ENCODE measurements at regions not wholly inside any gene's neighbourhood (a gene's known extent, or its start where the extent isn't known, plus 50 kb on each side); places are given as distances from the start of the nearest gene placed in this dataset.
A peak's percentile ranks its signal among the peaks of the same experiment; 100 is the strongest.

DNA sequence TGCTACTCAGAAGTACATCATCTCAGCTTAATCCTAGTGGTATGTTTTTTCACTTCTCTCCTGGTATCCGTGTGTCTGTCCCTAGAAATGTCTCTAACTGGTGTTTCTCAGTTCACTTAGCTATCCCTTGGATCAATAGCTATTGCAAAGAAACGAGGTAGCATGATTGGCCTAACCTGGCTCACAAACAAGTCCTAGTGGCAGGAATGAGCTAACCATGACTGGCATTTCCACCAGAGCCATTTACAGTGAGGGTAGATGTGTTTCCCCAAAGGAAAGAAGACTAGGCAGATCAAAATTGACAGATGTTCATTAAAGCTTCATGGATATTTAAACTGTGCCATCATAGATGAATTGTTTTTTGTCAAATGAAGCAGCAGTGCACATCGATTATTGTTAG is 82.5 kb downstream of the PALM2AKAP2 start:
- DNase-seq (ENCODE audit: low spot score): no peak
- H3K27ac ChIP-seq: no peak overlapping the region
- H3K4me3 ChIP-seq: no peak overlapping the region
- TF ChIP-seq, protein P1, sequence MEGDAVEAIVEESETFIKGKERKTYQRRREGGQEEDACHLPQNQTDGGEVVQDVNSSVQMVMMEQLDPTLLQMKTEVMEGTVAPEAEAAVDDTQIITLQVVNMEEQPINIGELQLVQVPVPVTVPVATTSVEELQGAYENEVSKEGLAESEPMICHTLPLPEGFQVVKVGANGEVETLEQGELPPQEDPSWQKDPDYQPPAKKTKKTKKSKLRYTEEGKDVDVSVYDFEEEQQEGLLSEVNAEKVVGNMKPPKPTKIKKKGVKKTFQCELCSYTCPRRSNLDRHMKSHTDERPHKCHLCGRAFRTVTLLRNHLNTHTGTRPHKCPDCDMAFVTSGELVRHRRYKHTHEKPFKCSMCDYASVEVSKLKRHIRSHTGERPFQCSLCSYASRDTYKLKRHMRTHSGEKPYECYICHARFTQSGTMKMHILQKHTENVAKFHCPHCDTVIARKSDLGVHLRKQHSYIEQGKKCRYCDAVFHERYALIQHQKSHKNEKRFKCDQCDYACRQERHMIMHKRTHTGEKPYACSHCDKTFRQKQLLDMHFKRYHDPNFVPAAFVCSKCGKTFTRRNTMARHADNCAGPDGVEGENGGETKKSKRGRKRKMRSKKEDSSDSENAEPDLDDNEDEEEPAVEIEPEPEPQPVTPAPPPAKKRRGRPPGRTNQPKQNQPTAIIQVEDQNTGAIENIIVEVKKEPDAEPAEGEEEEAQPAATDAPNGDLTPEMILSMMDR (IDR thresholded peaks at IDR 0.05): no peak

DNA sequence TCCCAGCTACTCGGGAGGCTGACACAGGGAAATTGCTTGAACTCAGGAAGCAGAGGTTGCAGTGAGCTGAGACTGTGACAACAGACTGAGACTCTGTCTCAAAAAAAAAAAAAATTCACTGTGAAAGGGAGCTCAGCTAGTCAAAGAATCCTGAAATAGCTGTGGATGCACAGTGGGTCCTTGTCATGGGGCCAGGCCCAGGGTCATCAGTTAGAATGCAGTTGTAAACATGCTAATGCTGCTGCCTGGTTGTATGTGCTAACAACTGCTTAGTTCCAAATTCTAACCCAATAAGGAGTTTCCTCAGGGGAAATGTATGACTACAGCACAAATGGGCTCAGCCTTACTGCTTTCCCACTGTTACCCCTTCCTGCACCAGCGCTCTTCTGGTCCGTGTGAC is 84.0 kb downstream of the PALM2AKAP2 start:
- TF ChIP-seq, protein P1 (IDR thresholded peaks at IDR 0.05): no peak
- DNase-seq (ENCODE audit: low spot score): no peak
- Histone ChIP-seq H3K4me3 (no peak overlapping the region), H3K27ac (peak overlapping the region in 1 of 2 donors; percentile 38)

DNA sequence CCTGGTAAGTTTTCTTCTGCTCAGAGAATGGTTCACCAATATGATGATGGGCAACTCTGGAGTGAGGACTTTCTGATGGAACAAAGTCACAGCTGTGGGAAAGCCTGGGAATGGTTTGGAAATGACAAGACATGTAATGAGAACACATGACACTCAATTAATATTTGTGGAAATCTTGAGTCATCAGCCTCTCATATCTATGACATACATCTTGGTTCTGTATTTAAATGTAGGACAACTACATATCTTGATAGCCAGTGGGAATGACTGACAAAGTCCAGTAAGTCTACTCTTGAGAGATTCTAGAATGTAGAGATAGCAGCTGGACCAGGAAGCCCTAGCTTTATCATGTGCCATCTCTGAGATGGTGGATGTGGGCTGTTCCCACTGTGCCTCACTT is 85.5 kb downstream of the PALM2AKAP2 start:
- peak overlapping the region in 1 of 2 donors; percentile 9 for H3K27ac ChIP-seq
- no peak for DNase-seq (ENCODE audit: low spot score)
- TF ChIP-seq, protein P1 (IDR thresholded peaks at IDR 0.05): no peak
- no peak overlapping the region for H3K4me3 ChIP-seq

DNA sequence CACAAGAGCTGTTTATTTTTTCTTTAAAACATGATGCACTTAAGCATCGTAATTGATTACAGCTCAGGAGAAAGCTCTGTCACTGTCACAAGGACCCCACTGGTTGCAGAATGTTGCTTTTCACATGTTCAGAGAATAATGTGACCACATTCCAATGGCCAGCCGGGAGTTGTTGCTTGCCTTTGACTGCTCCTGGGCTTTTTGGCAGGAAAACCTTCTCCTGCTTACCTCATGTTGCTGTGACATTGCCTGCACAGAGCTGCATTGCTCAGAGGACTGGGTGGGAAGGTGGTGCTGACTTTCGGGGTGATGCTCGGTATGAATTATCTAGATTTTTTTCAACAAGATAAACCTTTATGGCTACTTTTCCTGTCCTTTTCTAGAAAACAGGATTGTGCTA is 88.2 kb downstream of the PALM2AKAP2 start:
- TF ChIP-seq, protein P1 (IDR thresholded peaks at IDR 0.05): no peak
- H3K4me3 ChIP-seq: peak overlapping the region; percentile 10
- H3K27ac ChIP-seq: peak overlapping the region in 1 of 2 donors; percentile 68
- DNase-seq (ENCODE audit: low spot score): no peak

DNA sequence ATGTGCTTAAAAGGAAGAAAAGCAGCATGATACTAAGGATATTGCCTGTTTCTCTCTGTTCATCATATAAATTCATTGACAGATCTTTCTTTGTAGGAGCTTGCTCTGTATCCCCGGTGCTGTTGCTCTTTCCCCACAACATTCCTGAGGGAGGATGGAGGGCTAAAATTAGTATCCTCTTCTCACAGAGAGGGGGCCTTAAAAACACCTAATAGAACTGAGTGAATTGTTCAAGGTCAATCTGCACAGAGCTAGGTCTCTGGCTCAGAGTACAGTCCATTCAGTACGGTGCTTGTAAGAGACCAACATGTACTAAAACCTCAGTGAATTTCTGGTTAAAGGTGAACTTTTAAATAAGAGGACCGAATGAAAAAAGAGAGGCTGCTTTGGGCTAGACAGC is 88.7 kb downstream of the PALM2AKAP2 start:
- Histone ChIP-seq H3K4me3 (peak overlapping the region; percentile 10), H3K27ac (peak overlapping the region in 1 of 2 donors; percentile 68)
- DNase-seq (ENCODE audit: low spot score): no peak
- TF ChIP-seq, protein P1 (IDR thresholded peaks at IDR 0.05): no peak

DNA sequence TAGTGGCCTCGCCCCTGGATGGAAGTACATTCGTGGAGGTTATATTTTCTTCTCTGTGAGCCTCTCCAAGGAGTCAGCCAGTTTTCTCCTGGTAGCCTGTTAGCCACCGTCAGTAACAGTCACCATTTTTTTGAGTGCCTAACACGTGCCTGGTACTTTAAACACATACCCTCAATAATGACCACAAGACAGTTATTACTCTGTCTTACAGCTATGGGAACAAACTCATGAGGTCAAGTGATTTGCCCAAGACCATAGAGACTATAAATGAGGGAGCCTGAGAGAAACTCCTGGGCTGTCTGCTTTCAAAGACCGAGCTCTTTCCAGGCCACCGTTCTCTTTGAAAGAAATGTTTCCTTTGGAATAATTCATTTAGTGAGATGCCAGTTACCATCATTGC is 90.4 kb downstream of the PALM2AKAP2 start:
- Histone ChIP-seq H3K4me3 (no peak overlapping the region), H3K27ac (no peak overlapping the region)
- TF ChIP-seq, protein P1 (IDR thresholded peaks at IDR 0.05): no peak
- DNase-seq (ENCODE audit: low spot score): no peak

DNA sequence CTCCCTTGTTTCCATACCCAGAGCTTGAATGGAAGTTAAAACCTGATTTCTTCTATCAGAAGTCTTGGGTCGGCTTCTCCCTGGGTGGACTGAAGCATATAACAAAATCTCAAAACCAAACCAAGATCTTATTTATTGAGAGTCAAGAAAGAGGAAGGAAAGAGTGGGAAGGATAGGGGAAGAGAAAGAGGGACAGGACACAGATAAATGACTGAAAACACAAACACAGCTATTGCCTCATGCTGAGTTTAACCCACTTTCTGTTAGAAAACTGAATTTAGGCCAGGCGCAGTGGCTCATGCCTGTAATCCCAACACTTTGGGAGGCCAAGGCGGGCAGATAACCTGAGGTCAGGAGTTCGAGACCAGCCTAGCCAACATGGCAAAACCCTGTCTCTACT is 92.9 kb downstream of the PALM2AKAP2 start:
- TF ChIP-seq, protein P1 (IDR thresholded peaks at IDR 0.05): no peak
- H3K4me3 ChIP-seq: no peak overlapping the region
- DNase-seq (ENCODE audit: low spot score): no peak
- no peak overlapping the region for H3K27ac ChIP-seq

All from coronary artery (tissue), 2 donors.